Sigmoid colon (tissue), 6 donors: ENCODE measurements at regions not wholly inside any gene's neighbourhood (a gene's known extent, or its start where the extent isn't known, plus 50 kb on each side); places are given as distances from the start of the nearest gene placed in this dataset.

ENCODE experiments used
- DNase-seq: peaks from one replicate; pipeline ENCODE4 v3.0.0-alpha.2; 2019
- H3K27ac ChIP-seq, 4 donors: fragments of 200-600 bp; sonication (generic); one replicate each; pipeline ENCODE4 v1.5.1; 2016 to 2019; ENCODE audit warnings: mild to moderate bottlenecking in 1 of 4
- H3K27me3 ChIP-seq, 3 donors: fragments of 200-600 bp; sonication (generic); one replicate each; pipeline ENCODE4 v1.5.1; 2019; ENCODE audit warnings: mild to moderate bottlenecking in 1 of 3
- H3K36me3 ChIP-seq, 4 donors: fragments of 200-600 bp; sonication (generic); one replicate each; pipeline ENCODE4 v1.5.1; 2016 to 2019
- H3K4me1 ChIP-seq, 4 donors: fragments of 200-600 bp; sonication (generic); one replicate each; pipeline ENCODE4 v1.5.1; 2017 to 2019
- H3K4me3 ChIP-seq, 4 donors: fragments of 200-600 bp; sonication (generic); one replicate each; pipeline ENCODE4 v1.5.1; 2017 to 2019; ENCODE audit warnings: mild to moderate bottlenecking in 2 of 4, moderate library complexity in 1 of 4
- H3K9me3 ChIP-seq, 4 donors: fragments of 200-600 bp in 3 of 4; sonication (generic) in 3 of 4; one replicate each; pipeline versions ENCODE4 v1.5.1 to v1.6.1; 2013 to 2019
- CTCF ChIP-seq, 4 experiments: fragments of 450-650 bp in 3 of 4; fragments of 200-600 bp in 1 of 4; IDR thresholded peaks; one replicate each; pipeline ENCODE4 v1.5.1; 2016 to 2019; ENCODE audit warnings: antibody characterized with exemption in 4 of 4, mild to moderate bottlenecking in 3 of 4, moderate library complexity in 2 of 4
- EP300 ChIP-seq, 4 donors: sonication (generic); formaldehyde crosslinking; IDR thresholded peaks; one replicate each; pipeline ENCODE4 v1.6.1; 2017; ENCODE audit warnings: antibody characterized with exemption in 4 of 4
- POLR2A ChIP-seq, 2 donors: fragments of 450-650 bp; IDR thresholded peaks; one replicate each; pipeline ENCODE4 v1.6.1; 2016; ENCODE audit warnings: antibody characterized with exemption in 2 of 2, mild to moderate bottlenecking in 2 of 2, moderate library complexity in 2 of 2
- POLR2AphosphoS5 ChIP-seq, 4 donors: sonication (generic); formaldehyde crosslinking; IDR thresholded peaks; one replicate each; pipeline ENCODE4 v1.6.1; 2017; ENCODE audit warnings: antibody characterized with exemption in 4 of 4
- WGBS, 2 donors: extraction: QIAGEN DNeasy Blood & Tissue Kit; methylation state at CpG; one replicate each; pipeline ENCODE4 v1.1.7; 2013; 5-methylcytosine and 5-hydroxymethylcytosine counted together
- intact Hi-C: fragments of 100-400 bp; cut with DNase I; formaldehyde crosslinking; loops from one replicate; pipeline ENCODE4 v1.15.1; 2023
- donor health status: healthy with polysubstance abuse.
- donor health status: healthy.

- no peak overlapping the region for H3K27ac ChIP-seq
- H3K4me1 ChIP-seq = no peaks in the 10 kb centered on the region
- no peaks in the 10 kb centered on the region for H3K36me3 ChIP-seq
- H3K4me3 ChIP-seq = no peak overlapping the region
- TF ChIP-seq POLR2AphosphoS5 (IDR thresholded peaks at IDR 0.05) (no peak), CTCF (IDR thresholded peaks at IDR 0.05) (no peak), POLR2A (IDR thresholded peaks at IDR 0.05) (no peak), EP300 (IDR thresholded peaks at IDR 0.05) (no peak)
- no peaks in the 10 kb centered on the region for H3K9me3 ChIP-seq
- DNase-seq = no peak
- 92 to 95% methylated on average over 3 of the region's 3 CpGs for WGBS, 2 donors
- intact Hi-C loops = no loop called here
- H3K27me3 ChIP-seq = no peaks in the 10 kb centered on the region
These were observed 50.2 kb upstream of the GPRIN3 start for GRCh38 chr4:89357787-89358186.
